Osteoblast (primary cell): ENCODE measurements at regions not wholly inside any gene's neighbourhood (a gene's known extent, or its start where the extent isn't known, plus 50 kb on each side); places are given as distances from the start of the nearest gene placed in this dataset.

Experiments used
- DNase-seq: peaks from one replicate; pipeline ENCODE4 v3.0.0; 2011; ENCODE audit warnings: low spot score, mixed read lengths; ENCODE audit not compliant: insufficient read length; ENCODE audit errors: missing footprints
- H2AFZ ChIP-seq: 2 replicates; pipeline ENCODE4 v1.6.0; 2011; ENCODE audit warnings: mild to moderate bottlenecking, low read length
- H3K27ac ChIP-seq: 2 replicates; pipeline ENCODE4 v1.5.1; 2011; ENCODE audit warnings: mild to moderate bottlenecking, low read depth, low read length, moderate library complexity
- H3K27me3 ChIP-seq: 2 replicates; pipeline ENCODE4 v1.6.0; 2012; ENCODE audit warnings: mild to moderate bottlenecking, control low read depth, inconsistent platforms, low read length, moderate library complexity; ENCODE audit not compliant: insufficient read depth
- H3K36me3 ChIP-seq: 2 replicates; pipeline ENCODE4 v1.5.1; 2011; ENCODE audit warnings: mild to moderate bottlenecking, low read length, control low read depth, moderate library complexity; ENCODE audit not compliant: insufficient read depth
- H3K4me1 ChIP-seq: 2 replicates; pipeline ENCODE4 v1.5.1; 2011; ENCODE audit warnings: mild to moderate bottlenecking, low read length, control low read depth, moderate library complexity; ENCODE audit not compliant: insufficient read depth
- H3K4me2 ChIP-seq: 2 replicates; pipeline ENCODE4 v1.6.0; 2011; ENCODE audit warnings: mild to moderate bottlenecking, low read length; ENCODE audit not compliant: insufficient read depth
- H3K4me3 ChIP-seq: fragments of 200-600 bp; sonication (generic); 3 replicates; pipeline ENCODE4 v1.5.1; 2012; ENCODE audit warnings: mild to moderate bottlenecking, low read length, inconsistent platforms; ENCODE audit not compliant: insufficient read depth
- H3K79me2 ChIP-seq: 2 replicates; pipeline ENCODE4 v1.6.0; 2012; ENCODE audit warnings: mild to moderate bottlenecking, low read length, control low read depth, inconsistent platforms; ENCODE audit not compliant: insufficient read depth
- H3K9me3 ChIP-seq: 2 replicates; pipeline ENCODE4 v1.5.1; 2011; ENCODE audit warnings: low read depth, low read length, control low read depth
- H4K20me1 ChIP-seq: 2 replicates; pipeline ENCODE4 v1.6.0; 2012; ENCODE audit warnings: mild to moderate bottlenecking, low read length, control low read depth; ENCODE audit not compliant: insufficient read depth
- TF ChIP-seq, protein P1 (sequence below): IDR thresholded peaks from 2 replicates; pipeline ENCODE4 v1.5.1; 2011; ENCODE audit warnings: mild to moderate bottlenecking, low read depth, low read length, moderate library complexity; ENCODE audit errors: extremely low read depth

DNA sequence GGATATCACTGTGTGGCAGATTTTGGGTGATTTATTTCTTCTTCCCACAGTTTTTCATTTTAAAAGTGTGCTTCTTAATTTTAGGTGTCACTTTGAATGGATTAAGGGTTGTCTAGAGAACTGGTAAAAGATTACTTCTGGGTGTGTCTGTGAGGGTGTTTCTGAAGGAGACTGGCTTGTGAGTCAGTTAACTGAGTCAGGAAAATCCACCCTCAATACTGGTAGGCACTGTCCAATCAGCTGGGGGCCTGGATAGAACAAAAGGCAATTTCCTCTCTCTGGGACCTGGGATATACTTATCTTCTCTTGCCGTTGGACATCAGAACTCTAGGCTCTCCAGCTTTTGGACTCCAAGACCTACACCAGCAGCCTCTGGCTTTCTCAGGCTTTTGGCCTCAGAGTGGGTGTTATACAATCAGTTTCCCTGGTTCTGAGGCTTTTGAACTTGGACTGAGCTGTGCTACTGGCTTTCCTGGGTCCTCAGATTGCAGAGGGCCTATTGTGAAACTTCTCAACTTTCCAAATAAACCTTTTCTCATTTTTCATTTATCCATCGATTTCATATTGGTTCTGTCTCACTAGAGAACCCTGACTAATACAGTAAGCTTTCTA lies 413.1 kb downstream of the GBA3 start:
- no peak for DNase-seq
- Histone ChIP-seq H3K36me3 (no peaks in the 10 kb centered on the region), H3K27me3 (no peaks in the 10 kb centered on the region)

DNA sequence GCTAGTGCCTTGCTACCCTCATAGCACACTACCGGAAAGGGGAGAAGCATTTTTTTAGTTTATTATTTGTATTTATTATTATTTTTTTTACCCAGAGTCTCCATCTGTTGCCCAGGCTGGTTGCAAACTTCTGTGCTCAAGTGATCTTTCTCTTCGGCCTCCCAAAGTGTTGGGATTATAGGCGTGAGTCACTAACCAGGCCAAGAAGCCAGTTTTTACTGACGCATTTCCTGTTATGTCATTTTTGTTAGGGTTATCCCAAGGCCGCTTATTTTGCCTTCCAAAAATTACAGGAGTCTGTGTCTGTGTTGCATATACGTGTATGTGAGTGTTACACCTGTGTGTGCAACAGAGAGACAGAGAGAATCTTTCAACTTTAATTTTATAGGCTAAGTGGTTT lies 404.5 kb downstream of the GBA3 start:
- Histone ChIP-seq H3K27me3 (no peaks in the 10 kb centered on the region), H3K4me2 (peak overlapping the region; percentile 29), H4K20me1 (no peaks in the 10 kb centered on the region), H3K79me2 (no peaks in the 10 kb centered on the region), H3K4me1 (peaks cover 10% of the 10 kb centered on the region), H3K27ac (peak overlapping the region; percentile 74), H3K4me3 (no peak overlapping the region), H3K36me3 (no peaks in the 10 kb centered on the region), H2AFZ (peak overlapping the region; percentile 33), H3K9me3 (no peaks in the 10 kb centered on the region)
- TF ChIP-seq, protein P1, sequence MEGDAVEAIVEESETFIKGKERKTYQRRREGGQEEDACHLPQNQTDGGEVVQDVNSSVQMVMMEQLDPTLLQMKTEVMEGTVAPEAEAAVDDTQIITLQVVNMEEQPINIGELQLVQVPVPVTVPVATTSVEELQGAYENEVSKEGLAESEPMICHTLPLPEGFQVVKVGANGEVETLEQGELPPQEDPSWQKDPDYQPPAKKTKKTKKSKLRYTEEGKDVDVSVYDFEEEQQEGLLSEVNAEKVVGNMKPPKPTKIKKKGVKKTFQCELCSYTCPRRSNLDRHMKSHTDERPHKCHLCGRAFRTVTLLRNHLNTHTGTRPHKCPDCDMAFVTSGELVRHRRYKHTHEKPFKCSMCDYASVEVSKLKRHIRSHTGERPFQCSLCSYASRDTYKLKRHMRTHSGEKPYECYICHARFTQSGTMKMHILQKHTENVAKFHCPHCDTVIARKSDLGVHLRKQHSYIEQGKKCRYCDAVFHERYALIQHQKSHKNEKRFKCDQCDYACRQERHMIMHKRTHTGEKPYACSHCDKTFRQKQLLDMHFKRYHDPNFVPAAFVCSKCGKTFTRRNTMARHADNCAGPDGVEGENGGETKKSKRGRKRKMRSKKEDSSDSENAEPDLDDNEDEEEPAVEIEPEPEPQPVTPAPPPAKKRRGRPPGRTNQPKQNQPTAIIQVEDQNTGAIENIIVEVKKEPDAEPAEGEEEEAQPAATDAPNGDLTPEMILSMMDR: no peak
- DNase-seq: no peak

More for the DNA sequence above, 413.1 kb downstream of the GBA3 start:
- no peak overlapping the region for H3K4me2 ChIP-seq
- H3K79me2 ChIP-seq: no peaks in the 10 kb centered on the region
- TF ChIP-seq, protein P1: no peak
- H3K4me3 ChIP-seq: no peak overlapping the region
- no peak overlapping the region for H2AFZ ChIP-seq
- no peak overlapping the region for H3K27ac ChIP-seq
- no peaks in the 10 kb centered on the region for H3K4me1 ChIP-seq
- no peaks in the 10 kb centered on the region for H3K9me3 ChIP-seq
- H4K20me1 ChIP-seq: no peaks in the 10 kb centered on the region

GRCh38 chr4:23091711-23092110 lies 399.0 kb downstream of the GBA3 start:
- Histone ChIP-seq H4K20me1 (no peaks in the 10 kb centered on the region), H3K27ac (no peak overlapping the region), H3K4me1 (peaks cover 4% of the 10 kb centered on the region), H3K36me3 (no peaks in the 10 kb centered on the region), H2AFZ (no peak overlapping the region), H3K4me2 (no peak overlapping the region), H3K27me3 (no peaks in the 10 kb centered on the region), H3K79me2 (no peaks in the 10 kb centered on the region), H3K9me3 (no peaks in the 10 kb centered on the region), H3K4me3 (no peak overlapping the region)
- no peak for DNase-seq
- TF ChIP-seq, protein P1: no peak

DNA sequence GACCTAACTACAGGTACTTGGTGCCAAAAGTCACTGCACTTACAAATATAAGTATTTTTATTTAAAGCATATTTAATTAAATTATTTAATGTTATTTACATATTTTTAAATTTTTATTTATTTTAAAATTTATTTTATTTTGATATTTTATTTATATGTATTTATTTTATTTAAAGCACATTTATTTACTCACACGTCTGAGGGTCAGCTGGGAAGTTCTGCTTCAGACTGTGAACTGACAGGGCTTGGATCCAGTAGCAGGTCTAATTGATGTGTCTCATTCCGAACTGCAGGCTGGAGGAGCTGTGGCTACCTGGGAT lies 392.5 kb downstream of the GBA3 start:
- H2AFZ ChIP-seq: no peak overlapping the region
- H3K27me3 ChIP-seq: no peaks in the 10 kb centered on the region
- TF ChIP-seq, protein P1: no peak
- no peak for DNase-seq
- H3K4me1 ChIP-seq: peaks cover 8% of the 10 kb centered on the region
- H3K36me3 ChIP-seq: no peaks in the 10 kb centered on the region
- no peak overlapping the region for H3K4me2 ChIP-seq
- H3K79me2 ChIP-seq: no peaks in the 10 kb centered on the region
- H3K27ac ChIP-seq: no peak overlapping the region
- H4K20me1 ChIP-seq: no peaks in the 10 kb centered on the region
- H3K9me3 ChIP-seq: no peaks in the 10 kb centered on the region
- no peak overlapping the region for H3K4me3 ChIP-seq
